Tibial artery (tissue), 4 donors: ENCODE measurements at regions not wholly inside any gene's neighbourhood (a gene's known extent, or its start where the extent isn't known, plus 50 kb on each side); places are given as distances from the start of the nearest gene placed in this dataset.

Experiments
- DNase-seq, 2 donors: peaks; one replicate each; pipeline ENCODE4 v3.0.0-alpha.2; 2019
- H3K27ac ChIP-seq, 2 donors: fragments of 200-600 bp; sonication (generic) in 1 of 2; 1 replicate in 1 of 2; 2 replicates in 1 of 2; pipeline ENCODE4 v1.5.1; 2018 to 2019; ENCODE audit warnings: mild to moderate bottlenecking in 1 of 2
- H3K27me3 ChIP-seq, 2 donors: fragments of 200-600 bp; sonication (generic) in 1 of 2; one replicate each; pipeline versions ENCODE4 v1.5.1 to v1.6.0; 2016 to 2019
- H3K36me3 ChIP-seq, 3 donors: fragments of 200-600 bp; sonication (generic) in 2 of 3; one replicate each; pipeline ENCODE4 v1.5.1; 2016 to 2019; ENCODE audit warnings: mild to moderate bottlenecking in 2 of 3
- H3K4me1 ChIP-seq, 4 donors: fragments of 200-600 bp; sonication (generic) in 2 of 4; 1 replicate in 3 of 4; 2 replicates in 1 of 4; pipeline ENCODE4 v1.5.1; 2016 to 2019
- H3K4me3 ChIP-seq, 2 donors: fragments of 200-600 bp; sonication (generic) in 1 of 2; 1 replicate in 1 of 2; 2 replicates in 1 of 2; pipeline ENCODE4 v1.5.1; 2018 to 2019; ENCODE audit warnings: mild to moderate bottlenecking in 2 of 2
- H3K9me3 ChIP-seq, 3 donors: fragments of 200-600 bp; sonication (generic) in 1 of 3; one replicate each; pipeline ENCODE4 v1.5.1; 2016 to 2019
- intact Hi-C: fragments of 100-400 bp; cut with DNase I; formaldehyde crosslinking; loops from one replicate; pipeline ENCODE4 v1.15.0; 2023; ENCODE audit warnings: low total_unique reads
- TF ChIP-seq, protein P1 (sequence below), 2 experiments: fragments of 200-600 bp in 1 of 2; fragments of 450-650 bp in 1 of 2; IDR thresholded peaks; one replicate each; pipeline ENCODE4 v1.5.1; 2017 to 2019; ENCODE audit warnings: antibody characterized with exemption in 2 of 2, mild to moderate bottlenecking in 1 of 2, moderate library complexity in 1 of 2

- no peak overlapping the region for H3K4me3 ChIP-seq
- TF ChIP-seq, protein P1, sequence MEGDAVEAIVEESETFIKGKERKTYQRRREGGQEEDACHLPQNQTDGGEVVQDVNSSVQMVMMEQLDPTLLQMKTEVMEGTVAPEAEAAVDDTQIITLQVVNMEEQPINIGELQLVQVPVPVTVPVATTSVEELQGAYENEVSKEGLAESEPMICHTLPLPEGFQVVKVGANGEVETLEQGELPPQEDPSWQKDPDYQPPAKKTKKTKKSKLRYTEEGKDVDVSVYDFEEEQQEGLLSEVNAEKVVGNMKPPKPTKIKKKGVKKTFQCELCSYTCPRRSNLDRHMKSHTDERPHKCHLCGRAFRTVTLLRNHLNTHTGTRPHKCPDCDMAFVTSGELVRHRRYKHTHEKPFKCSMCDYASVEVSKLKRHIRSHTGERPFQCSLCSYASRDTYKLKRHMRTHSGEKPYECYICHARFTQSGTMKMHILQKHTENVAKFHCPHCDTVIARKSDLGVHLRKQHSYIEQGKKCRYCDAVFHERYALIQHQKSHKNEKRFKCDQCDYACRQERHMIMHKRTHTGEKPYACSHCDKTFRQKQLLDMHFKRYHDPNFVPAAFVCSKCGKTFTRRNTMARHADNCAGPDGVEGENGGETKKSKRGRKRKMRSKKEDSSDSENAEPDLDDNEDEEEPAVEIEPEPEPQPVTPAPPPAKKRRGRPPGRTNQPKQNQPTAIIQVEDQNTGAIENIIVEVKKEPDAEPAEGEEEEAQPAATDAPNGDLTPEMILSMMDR (IDR thresholded peaks at IDR 0.05): no peak
- no peak for DNase-seq
- intact Hi-C loops: no loop called here
- no peaks in the 10 kb centered on the region for H3K9me3 ChIP-seq
- peaks cover 0 to 8% (median 0%) of the 10 kb centered on the region in 4 donors for H3K4me1 ChIP-seq
- H3K27ac ChIP-seq: no peak overlapping the region
- H3K27me3 ChIP-seq: no peaks in the 10 kb centered on the region
- no peaks in the 10 kb centered on the region for H3K36me3 ChIP-seq
These were observed 768.7 kb downstream of the EPHA3 start for GRCh38 chr3:89876116-89876515.

GRCh38 chr3:89877230-89877629 lies 769.8 kb downstream of the EPHA3 start:
- TF ChIP-seq, protein P1 (IDR thresholded peaks at IDR 0.05): no peak
- Histone ChIP-seq H3K27ac (no peak overlapping the region), H3K27me3 (no peaks in the 10 kb centered on the region), H3K4me3 (no peak overlapping the region), H3K4me1 (peaks cover 0 to 8% (median 0%) of the 10 kb centered on the region in 4 donors), H3K36me3 (no peaks in the 10 kb centered on the region), H3K9me3 (no peaks in the 10 kb centered on the region)
- DNase-seq: no peak
- intact Hi-C loops: no loop called here

DNA sequence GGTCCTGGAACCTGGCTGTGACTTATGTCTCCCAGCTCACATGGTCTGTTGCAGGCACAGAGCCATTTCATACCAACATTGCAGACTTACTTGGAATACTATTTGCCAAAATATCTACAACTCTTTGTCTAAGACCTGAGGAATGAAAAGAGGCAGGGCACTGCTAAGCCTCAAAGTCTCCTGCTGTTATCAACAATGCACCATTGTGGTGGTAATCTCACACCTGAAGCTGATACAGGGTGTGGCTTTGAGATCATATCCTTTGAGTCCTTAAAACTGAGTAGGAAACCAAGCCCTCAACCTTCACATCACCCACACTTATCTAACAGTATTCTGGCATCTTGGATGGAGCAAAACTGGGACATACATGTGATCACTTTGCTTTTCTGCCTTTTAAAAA lies 782.0 kb downstream of the EPHA3 start:
- H3K36me3 ChIP-seq: no peaks in the 10 kb centered on the region
- intact Hi-C loops: no loop called here
- H3K4me3 ChIP-seq: no peak overlapping the region
- DNase-seq: no peak
- no peaks in the 10 kb centered on the region for H3K4me1 ChIP-seq
- H3K9me3 ChIP-seq: peaks cover 0 to 8% (median 6%) of the 10 kb centered on the region in 3 donors
- TF ChIP-seq, protein P1 (IDR thresholded peaks at IDR 0.05): no peak
- H3K27ac ChIP-seq: no peak overlapping the region
- H3K27me3 ChIP-seq: no peaks in the 10 kb centered on the region

DNA sequence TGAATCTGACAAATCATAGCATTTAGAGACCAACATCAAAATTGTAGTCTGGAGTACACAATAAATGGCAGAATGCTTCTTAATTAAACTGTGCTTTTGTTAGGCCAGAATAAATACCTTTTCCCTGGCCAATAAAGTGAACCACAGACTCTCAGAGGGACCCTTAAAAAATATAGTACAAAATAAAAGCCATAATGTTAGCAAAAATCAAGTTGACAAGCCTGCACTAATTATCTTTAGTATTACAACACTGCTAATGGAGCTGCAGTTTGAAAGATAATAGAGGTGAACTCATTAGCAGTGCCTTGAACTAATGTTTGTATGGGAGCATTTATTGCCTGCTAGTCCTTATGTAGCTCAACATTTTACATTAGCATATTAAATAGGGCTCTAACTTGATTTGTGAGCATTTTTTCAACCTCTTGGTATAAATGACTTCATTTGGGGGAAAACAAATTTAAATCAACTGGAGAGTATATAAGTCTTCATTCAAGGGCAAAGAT lies 801.3 kb downstream of the EPHA3 start:
- intact Hi-C loops: no loop called here
- no peaks in the 10 kb centered on the region for H3K4me1 ChIP-seq
- no peak for DNase-seq

DNA sequence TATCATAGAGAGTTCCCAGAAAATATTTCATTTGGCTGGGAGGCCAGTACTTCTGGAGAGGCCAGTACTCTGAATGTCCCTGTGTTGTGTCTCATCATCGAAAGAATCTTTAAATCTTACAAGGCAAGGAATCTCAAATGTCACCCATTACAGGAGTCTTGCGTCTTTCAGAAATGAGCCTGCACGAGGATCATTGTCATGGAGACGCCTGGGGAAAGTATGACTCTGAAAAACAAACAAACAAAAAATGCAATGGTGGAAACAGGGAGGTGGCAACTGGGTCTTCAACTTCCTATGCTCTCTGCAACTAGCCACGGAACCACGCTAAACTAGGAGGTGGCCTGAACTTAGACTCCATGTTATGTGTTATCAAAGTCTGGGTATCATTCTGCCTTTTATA lies 804.6 kb downstream of the EPHA3 start:
- H3K27ac ChIP-seq: no peak overlapping the region
- no peak for DNase-seq
- H3K4me3 ChIP-seq: no peak overlapping the region
- no peaks in the 10 kb centered on the region for H3K4me1 ChIP-seq
- intact Hi-C loops: no loop called here
- TF ChIP-seq, protein P1 (IDR thresholded peaks at IDR 0.05): no peak
- H3K9me3 ChIP-seq: peaks cover 0 to 5% (median 0%) of the 10 kb centered on the region in 3 donors
- no peaks in the 10 kb centered on the region for H3K36me3 ChIP-seq
- H3K27me3 ChIP-seq: no peaks in the 10 kb centered on the region

More for the DNA sequence above, 801.3 kb downstream of the EPHA3 start:
- Histone ChIP-seq H3K27ac (no peak overlapping the region), H3K27me3 (no peaks in the 10 kb centered on the region), H3K4me3 (no peak overlapping the region), H3K9me3 (no peaks in the 10 kb centered on the region), H3K36me3 (no peaks in the 10 kb centered on the region)
- TF ChIP-seq, protein P1 (IDR thresholded peaks at IDR 0.05): no peak
